ENCODE measurements at regions not wholly inside any gene's neighbourhood (a gene's known extent, or its start where the extent isn't known, plus 50 kb on each side); places are given as distances from the start of the nearest gene placed in this dataset.

DNA sequence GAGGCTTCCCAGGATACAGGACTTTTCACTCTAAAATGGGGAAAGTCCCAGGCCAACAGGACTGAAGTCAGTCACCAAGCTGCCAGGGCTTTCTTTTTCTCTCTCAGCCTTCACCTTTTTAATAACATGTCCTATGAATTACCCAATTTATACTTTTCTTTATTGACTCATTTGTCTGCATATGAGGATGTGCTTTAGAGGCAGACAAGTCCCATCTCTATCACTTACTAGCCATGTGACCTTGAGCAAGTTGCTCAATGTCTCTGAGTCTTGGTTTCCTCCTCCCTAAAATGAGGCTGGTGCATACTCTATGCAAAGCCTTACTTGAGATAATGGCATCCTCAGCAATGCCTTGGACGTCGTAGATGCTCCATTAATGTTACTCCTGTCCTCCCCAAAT lies 98.1 kb upstream of the TMPO start:
- H3K27ac Mint-ChIP-seq: no peak overlapping the region
- no peak overlapping the region for H3K4me3 Mint-ChIP-seq
- peaks cover 51% of the 10 kb centered on the region for H3K27me3 Mint-ChIP-seq
- no peaks in the 10 kb centered on the region for H3K4me1 Mint-ChIP-seq
- no peak for ATAC-seq
- H3K9me3 Mint-ChIP-seq: no peaks in the 10 kb centered on the region
- H3K36me3 Mint-ChIP-seq: no peaks in the 10 kb centered on the region

DNA sequence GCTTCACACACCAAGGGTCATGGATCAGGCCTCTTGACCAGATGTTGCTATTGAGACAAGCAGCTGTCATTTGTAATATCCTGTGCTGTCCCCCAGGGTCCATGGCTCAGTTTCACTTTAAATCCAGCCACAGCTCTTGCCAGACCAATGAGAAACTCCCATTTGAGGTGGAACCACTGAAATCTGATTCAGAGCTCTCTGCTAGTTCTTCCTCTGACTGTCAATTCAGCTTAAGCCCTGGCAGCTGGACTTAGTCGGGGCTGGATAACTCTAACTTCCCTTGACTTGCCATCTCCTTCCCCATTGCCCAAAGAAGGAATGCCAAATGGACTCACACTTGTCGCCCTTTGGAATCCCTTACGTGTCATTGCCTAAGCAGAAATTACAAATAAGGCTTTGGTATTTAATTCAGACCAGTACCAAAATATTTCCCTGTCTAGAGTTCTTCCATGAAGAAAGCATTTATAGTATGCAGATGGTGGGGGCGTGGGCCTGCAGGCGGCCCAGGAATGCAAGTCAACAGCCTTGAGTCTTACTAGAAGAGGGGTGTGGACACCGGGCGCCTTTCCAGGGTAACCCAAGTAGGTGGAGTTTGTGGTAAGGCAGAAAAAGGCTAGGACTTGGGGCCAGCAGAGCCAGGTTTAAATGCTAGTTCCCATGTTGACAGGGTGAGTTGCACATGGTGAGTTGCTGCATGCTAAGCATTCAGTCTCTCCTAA lies 96.9 kb upstream of the TMPO start:
- no peak for ATAC-seq
- H3K9me3 Mint-ChIP-seq: no peaks in the 10 kb centered on the region
- no peaks in the 10 kb centered on the region for H3K4me1 Mint-ChIP-seq
- peaks cover 51% of the 10 kb centered on the region for H3K27me3 Mint-ChIP-seq
- H3K4me3 Mint-ChIP-seq: no peak overlapping the region
- no peak overlapping the region for H3K27ac Mint-ChIP-seq
- no peaks in the 10 kb centered on the region for H3K36me3 Mint-ChIP-seq

DNA sequence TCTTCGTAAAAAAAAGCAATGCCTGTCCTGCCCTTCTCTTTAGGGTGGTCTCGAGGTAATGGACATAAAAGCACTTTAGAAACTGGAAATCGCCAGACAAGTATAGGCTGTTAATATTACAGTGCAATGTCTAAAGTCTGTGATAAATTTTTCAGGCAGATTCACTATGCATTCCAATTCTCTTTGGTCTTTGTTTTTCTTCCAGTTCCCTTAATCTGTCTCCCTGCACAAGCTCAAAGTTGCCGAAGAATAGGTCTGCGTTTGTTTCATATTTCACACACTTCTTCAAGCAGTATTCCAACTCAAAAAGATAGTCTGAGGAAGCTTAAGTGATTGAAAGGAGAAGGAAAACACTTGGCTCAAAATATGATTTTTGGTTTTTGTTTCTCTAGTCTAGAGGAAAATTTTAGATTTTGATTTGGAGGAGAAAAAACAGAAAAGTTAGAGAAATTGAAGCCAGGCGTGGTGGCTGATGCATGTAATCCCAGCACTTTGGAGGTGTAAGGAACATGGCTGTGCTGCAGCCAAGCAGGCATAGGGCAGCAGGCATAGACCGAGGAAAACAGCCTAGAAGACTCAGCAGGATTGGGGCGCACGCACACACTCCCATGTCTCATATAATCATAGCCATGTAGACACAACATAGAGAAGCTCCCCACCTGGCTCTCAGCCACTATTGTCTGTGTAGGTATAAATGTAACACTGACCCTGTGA lies 96.2 kb upstream of the TMPO start:
- Mint-ChIP-seq H3K27ac (no peak overlapping the region), H3K4me1 (no peaks in the 10 kb centered on the region), H3K9me3 (no peaks in the 10 kb centered on the region), H3K4me3 (no peak overlapping the region), H3K36me3 (no peaks in the 10 kb centered on the region), H3K27me3 (peaks cover 48% of the 10 kb centered on the region)
- no peak for ATAC-seq

DNA sequence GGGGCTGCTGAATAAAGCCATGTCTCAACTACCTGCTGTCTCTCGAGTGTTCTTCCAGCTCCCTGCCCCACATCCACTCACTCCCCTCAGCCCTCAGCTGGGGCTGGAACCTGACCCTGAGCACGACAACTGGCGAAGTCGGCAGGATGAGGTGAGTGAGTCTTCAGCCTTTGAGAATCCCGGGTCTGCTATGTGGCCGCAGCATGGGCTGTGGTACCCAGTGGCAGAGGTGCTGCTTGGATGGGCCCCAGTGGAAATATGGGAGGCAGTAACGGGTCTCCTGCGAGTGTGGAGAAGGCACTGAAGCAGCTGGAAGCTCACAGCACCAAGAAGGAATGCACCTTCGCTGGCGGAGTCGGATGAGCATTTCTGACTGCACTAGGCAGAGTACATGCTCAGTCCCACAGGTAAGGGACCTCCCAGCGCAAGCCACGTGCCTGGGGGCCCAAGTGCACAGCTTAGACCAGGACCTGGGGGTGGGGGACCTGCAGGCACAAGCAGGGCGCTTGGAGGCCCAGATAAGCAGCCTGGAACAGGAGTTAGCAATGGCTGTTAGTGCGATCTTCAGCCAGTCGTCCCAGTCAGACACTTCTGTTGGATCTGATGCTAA lies 95.5 kb upstream of the TMPO start:
- H3K4me1 Mint-ChIP-seq: no peaks in the 10 kb centered on the region
- H3K9me3 Mint-ChIP-seq: no peaks in the 10 kb centered on the region
- H3K27ac Mint-ChIP-seq: no peak overlapping the region
- peaks cover 42% of the 10 kb centered on the region for H3K27me3 Mint-ChIP-seq
- H3K36me3 Mint-ChIP-seq: no peaks in the 10 kb centered on the region
- H3K4me3 Mint-ChIP-seq: no peak overlapping the region
- ATAC-seq: no peak

DNA sequence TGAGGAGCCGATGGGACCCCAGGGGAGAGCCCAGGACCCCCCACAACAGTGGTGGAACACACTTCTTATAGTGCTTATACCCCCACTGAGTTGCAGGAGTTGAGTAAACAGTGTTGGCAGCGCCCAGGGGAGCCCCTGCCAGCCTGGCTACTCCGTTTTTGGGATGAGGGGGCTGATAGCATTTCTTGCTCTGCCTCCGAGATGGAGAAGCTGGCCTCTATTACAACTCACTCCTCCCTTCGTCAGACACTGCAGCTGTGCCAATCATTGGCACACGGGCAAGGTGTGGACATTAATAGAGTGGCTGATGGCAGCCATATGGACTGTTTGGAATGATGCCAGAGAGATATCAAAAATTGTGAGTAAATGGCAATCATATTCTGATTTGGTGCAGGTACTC lies 94.9 kb upstream of the TMPO start:
- H3K36me3 Mint-ChIP-seq: no peaks in the 10 kb centered on the region

DNA sequence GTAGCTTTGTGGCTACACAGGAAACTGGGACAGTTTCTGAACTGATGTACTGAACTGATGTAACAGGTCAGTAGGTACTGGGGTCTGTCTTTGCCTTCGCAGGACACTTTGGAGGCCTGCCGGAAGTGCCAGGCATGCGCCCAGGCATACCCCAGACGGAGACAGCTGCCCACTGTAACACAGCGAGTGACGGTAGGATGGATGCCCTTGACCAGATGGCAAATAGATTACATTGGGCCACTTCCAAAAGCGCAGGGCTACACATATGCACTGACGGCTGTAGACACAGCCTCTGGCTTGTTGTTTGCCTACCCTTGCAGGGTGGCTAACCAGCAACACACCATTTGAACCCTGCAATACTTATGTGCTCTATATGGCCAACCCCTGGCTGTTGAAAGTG lies 94.1 kb upstream of the TMPO start:
- Mint-ChIP-seq H3K36me3 (no peaks in the 10 kb centered on the region), H3K9me3 (no peaks in the 10 kb centered on the region), H3K27ac (no peak overlapping the region), H3K27me3 (peaks cover 37% of the 10 kb centered on the region), H3K4me3 (no peak overlapping the region), H3K4me1 (no peaks in the 10 kb centered on the region)
- ATAC-seq: peak; percentile 6

More for the DNA sequence above, 94.9 kb upstream of the TMPO start:
- no peak overlapping the region for H3K4me3 Mint-ChIP-seq
- no peaks in the 10 kb centered on the region for H3K4me1 Mint-ChIP-seq
- peak; percentile 14 for ATAC-seq
- H3K27ac Mint-ChIP-seq: no peak overlapping the region
- peaks cover 42% of the 10 kb centered on the region for H3K27me3 Mint-ChIP-seq
- H3K9me3 Mint-ChIP-seq: no peaks in the 10 kb centered on the region

DNA sequence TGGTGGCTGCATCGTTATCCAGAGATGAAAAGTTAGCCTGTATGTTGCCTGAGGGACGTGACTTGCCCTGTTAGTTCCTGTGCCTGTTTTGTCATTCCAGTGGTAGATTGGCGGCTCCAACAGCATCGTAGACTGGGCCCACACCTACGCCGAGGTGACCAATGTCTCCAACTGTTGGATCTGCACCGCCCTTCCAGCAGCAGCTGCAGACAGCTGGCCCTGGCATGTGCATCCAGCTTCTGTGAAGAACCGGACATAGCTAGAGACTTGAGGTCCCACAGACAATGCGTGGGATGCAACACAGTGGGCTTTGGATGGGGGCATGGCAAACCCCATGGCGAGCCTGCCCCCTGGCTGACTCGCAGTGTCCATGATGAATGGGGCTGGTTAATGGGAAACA lies 93.0 kb upstream of the TMPO start:
- Mint-ChIP-seq H3K9me3 (no peaks in the 10 kb centered on the region), H3K36me3 (no peaks in the 10 kb centered on the region), H3K27me3 (peaks cover 29% of the 10 kb centered on the region), H3K4me1 (no peaks in the 10 kb centered on the region), H3K27ac (no peak overlapping the region), H3K4me3 (no peak overlapping the region)
- no peak for ATAC-seq

DNA sequence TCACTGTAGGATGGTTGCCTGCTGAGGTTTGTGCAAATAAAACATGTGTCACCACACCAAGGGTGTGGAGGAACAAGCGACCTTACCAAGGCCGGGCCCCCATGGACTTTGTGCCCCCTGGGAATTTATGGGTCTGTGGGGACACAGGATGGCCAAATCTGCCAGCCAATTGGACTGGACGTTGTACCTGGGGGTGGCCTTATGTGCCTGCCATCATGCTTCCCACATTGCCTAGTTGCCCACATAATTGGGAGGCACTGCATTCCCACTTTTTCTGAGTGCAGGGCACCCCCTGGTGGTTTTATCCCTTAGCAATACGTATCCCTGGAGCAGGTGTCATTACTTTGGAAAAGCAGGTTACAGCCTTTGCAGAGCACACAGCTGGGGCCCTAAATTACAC lies 92.6 kb upstream of the TMPO start:
- Mint-ChIP-seq H3K4me1 (no peaks in the 10 kb centered on the region), H3K27ac (no peak overlapping the region), H3K36me3 (no peaks in the 10 kb centered on the region), H3K27me3 (peaks cover 24% of the 10 kb centered on the region), H3K9me3 (no peaks in the 10 kb centered on the region), H3K4me3 (no peak overlapping the region)
- ATAC-seq: no peak

DNA sequence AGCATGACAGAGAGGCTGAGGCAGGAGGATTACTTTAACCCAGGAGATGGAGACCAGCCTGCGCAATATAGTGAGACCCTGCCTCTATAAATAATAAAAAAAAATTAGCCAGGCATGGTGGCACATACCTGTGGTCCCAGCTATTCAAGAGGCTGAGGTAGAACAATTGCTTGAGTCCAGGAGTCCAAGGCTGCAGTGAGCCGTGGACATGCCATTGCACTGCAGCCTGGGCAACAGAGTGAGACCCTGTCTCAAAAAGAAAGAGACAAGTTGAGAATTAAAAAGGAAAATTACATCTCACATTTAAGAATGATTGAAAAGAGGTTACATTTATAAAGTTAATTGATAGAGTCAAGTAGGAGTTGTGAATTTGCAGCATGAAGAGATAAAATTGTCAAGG lies 91.4 kb upstream of the TMPO start:
- Mint-ChIP-seq H3K4me3 (no peak overlapping the region), H3K27ac (no peak overlapping the region), H3K27me3 (peaks cover 13% of the 10 kb centered on the region), H3K9me3 (no peaks in the 10 kb centered on the region), H3K4me1 (no peaks in the 10 kb centered on the region), H3K36me3 (no peaks in the 10 kb centered on the region)
- ATAC-seq: no peak

DNA sequence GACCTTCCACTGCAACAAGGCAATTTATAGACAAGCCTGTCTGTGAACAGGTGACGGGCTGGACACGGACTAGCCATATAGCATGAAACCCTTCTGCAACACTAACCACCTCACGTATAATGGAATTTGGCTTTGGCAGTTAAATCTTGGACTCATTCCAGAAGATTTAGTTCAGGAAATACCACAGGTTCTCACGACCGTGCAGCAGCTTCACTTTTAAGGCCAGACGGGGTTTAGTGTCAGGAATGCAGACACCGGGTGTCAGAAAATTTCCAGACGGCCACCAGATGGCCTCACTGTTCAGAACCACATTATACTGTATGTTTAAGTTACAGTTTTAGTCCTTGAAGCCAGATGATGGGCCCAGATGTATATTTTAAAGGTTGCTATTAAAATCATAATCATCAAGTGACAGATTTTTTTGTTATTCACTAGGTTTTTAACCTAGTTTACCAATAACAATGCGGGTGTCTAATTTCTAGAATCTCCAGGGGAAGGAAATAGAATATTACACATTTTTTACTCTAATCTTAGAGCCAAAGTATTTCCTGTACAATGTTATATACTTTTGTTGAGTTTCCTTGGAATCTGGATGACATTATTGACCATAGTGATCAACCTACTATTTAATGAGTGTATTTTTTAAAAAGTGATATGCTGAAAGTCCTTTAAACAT lies 90.5 kb upstream of the TMPO start:
- peaks cover 11% of the 10 kb centered on the region for H3K27me3 Mint-ChIP-seq
- H3K27ac Mint-ChIP-seq: no peak overlapping the region
- no peaks in the 10 kb centered on the region for H3K4me1 Mint-ChIP-seq
- no peak overlapping the region for H3K4me3 Mint-ChIP-seq
- H3K9me3 Mint-ChIP-seq: no peaks in the 10 kb centered on the region
- ATAC-seq: no peak
- no peaks in the 10 kb centered on the region for H3K36me3 Mint-ChIP-seq

DNA sequence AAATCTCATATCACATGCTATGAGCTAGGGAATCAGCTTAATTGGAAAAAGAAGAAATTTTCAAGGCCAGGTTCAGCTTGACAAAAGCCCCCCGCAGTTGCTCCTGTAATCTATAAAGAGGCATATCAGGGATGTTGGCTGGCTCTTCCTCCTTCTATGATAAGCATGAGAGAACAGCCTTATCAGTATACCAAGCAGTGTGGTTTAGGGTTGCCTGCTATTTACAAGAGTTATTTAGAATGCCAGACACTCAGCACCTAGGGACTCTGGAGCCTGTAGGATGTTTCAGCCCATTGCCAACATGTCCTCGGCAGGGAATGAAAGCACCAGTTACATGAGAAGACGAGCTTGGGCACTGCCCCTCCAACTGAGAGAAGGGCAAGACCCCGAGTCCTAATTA lies 89.5 kb upstream of the TMPO start:
- Mint-ChIP-seq H3K9me3 (no peaks in the 10 kb centered on the region), H3K4me1 (no peaks in the 10 kb centered on the region), H3K36me3 (no peaks in the 10 kb centered on the region), H3K27me3 (peaks cover under 1% of the 10 kb centered on the region), H3K27ac (no peak overlapping the region), H3K4me3 (no peak overlapping the region)
- ATAC-seq: no peak

DNA sequence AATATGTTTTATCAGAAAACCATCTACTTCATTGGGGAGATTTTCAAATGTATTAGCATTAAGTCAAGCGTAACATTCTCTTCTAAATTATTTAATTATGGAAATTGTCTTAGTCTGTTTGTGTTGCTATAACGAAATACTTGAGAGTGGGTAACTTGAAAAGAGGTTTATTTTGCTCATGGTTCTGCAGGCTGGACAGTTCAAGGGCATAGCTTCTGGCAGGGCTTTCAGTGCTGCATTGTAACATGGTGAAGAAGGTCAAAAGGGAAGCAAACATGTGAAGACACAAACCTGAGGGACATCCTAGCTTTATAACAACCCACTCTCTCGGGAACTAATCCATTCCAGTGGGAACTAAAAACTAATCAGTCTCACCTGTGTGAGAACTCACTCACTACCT lies 84.3 kb upstream of the TMPO start:
- no peak for ATAC-seq
- peaks cover 26% of the 10 kb centered on the region for H3K27me3 Mint-ChIP-seq
- H3K4me1 Mint-ChIP-seq: no peaks in the 10 kb centered on the region
- H3K4me3 Mint-ChIP-seq: no peak overlapping the region
- H3K36me3 Mint-ChIP-seq: peaks cover 6% of the 10 kb centered on the region
- H3K9me3 Mint-ChIP-seq: peaks cover 6% of the 10 kb centered on the region
- H3K27ac Mint-ChIP-seq: no peak overlapping the region

DNA sequence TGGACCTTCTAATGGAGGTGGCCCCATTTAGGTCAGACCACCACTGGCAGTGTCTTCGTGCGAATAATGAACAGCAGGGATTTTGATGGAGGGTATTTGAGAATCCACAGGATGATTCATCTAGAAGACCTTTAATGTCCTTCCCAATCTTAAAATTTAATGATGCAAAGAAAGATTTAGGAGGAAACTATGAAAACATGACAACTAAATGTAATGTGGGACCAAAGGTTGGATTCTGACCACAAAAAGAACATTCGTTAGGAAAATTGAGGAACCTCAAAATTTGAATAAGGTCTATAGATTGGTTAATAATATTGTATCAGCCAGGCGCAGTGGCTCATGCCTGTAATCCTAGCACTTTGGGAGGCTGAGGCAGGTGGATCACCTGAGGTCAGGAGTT lies 78.2 kb upstream of the TMPO start:
- ATAC-seq: no peak
- H3K4me3 Mint-ChIP-seq: no peak overlapping the region
- H3K27me3 Mint-ChIP-seq: peaks cover 71% of the 10 kb centered on the region
- H3K9me3 Mint-ChIP-seq: peaks cover 6% of the 10 kb centered on the region
- no peaks in the 10 kb centered on the region for H3K4me1 Mint-ChIP-seq
- no peak overlapping the region for H3K27ac Mint-ChIP-seq
- H3K36me3 Mint-ChIP-seq: peaks cover 6% of the 10 kb centered on the region

DNA sequence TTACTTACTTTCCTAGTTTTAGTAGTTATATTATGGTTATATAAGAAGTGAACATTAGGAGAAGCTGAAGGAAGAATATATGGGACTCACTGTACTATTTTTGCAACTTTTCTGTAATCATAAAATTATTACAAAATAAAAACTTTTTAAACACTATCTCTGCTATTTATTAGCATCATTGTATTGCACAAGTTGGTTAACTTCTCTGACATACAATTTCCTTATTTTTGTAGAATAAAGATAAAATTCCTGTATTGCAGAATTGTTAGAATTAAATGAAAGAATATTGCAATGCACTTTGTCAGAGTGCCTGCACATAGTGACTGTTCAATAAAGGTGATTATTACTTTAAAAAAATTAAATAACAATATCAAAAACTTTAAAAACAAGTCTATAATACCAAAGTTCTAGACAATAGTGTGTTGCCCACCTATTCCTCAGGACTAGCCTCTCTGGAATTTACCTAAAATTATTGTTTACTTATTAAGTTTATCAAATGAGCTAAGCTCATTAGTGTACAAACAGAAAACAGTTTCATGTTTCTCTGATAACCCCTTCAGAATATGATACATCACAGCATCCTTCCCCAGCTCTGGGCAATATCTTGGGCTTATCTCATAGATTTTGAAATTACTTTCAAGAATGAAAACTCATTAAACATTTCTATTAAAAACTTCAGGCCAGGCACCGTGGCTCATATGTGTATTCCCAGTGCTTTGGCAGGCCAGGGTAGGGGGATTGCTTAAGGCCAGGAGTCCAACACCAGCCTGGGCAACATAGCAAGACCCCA lies 77.4 kb upstream of the TMPO start:
- Mint-ChIP-seq H3K36me3 (peaks cover 6% of the 10 kb centered on the region), H3K4me1 (no peaks in the 10 kb centered on the region), H3K27me3 (peaks cover 70% of the 10 kb centered on the region), H3K27ac (no peak overlapping the region), H3K4me3 (no peak overlapping the region), H3K9me3 (peaks cover 6% of the 10 kb centered on the region)
- ATAC-seq: no peak

DNA sequence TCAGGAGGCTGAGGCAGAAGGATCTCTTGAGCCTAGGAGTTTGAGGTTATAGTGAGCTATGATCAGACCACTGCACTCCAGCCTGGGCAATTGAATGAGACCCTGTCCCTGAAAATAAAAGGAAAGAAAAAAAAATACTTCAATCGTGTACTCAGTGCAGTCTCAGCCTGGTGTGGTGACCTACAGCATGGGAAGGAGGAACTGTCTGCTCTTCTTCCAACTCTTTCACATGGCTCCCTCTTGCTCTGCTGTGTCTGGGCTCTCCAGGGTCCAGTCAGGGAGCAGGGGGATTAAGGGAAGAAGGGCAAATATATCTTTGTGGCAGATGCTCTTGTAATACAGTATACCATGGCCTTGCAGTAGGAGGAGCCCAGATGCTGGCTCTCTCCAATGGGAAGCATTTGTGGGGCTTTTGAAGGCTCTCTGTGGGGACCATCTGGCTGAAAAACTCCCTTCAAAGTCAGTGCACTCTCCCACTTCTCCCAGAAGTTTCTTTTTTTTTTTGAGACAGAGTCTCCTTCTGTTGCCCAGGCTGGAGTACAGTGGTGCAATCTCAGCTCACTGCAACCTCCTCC lies 76.6 kb upstream of the TMPO start:
- Mint-ChIP-seq H3K27ac (no peak overlapping the region), H3K36me3 (peaks cover 6% of the 10 kb centered on the region), H3K4me3 (no peak overlapping the region), H3K9me3 (peaks cover 6% of the 10 kb centered on the region), H3K4me1 (no peaks in the 10 kb centered on the region), H3K27me3 (peaks cover 70% of the 10 kb centered on the region)
- ATAC-seq: no peak

Measured in stimulated activated memory B cell treated with anti-CD40 and anti-IgM and Interleukin-4, amounts not matched to agents 10 μg/mL and 1 μg/mL and 100 μg/mL, for 72 hours (primary cell).